T-helper 2 cell treated with Interferon-gamma antibody and Interleukin-4, amounts not matched to agents 5 μg/mL and 100 μg/mL, for 36 hours (primary cell): ENCODE measurements at regions not wholly inside any gene's neighbourhood (a gene's known extent, or its start where the extent isn't known, plus 50 kb on each side); places are given as distances from the start of the nearest gene placed in this dataset.

Source experiments
- DNase-seq: peaks from one replicate; pipeline ENCODE4 v3.0.0; 2021; ENCODE audit warnings: low spot score
- H3K27ac Mint-ChIP-seq: one replicate; pipeline ENCODE4 v1.8.0; 2021; ENCODE audit warnings: mild to moderate bottlenecking, mixed read lengths
- H3K27me3 Mint-ChIP-seq: one replicate; pipeline ENCODE4 v1.8.0; 2021; ENCODE audit warnings: low read depth, mixed read lengths
- H3K36me3 Mint-ChIP-seq: one replicate; pipeline ENCODE4 v1.8.0; 2021; ENCODE audit warnings: low read depth, mixed read lengths
- H3K4me1 Mint-ChIP-seq: one replicate; pipeline ENCODE4 v1.8.0; 2021; ENCODE audit warnings: low read depth, mixed read lengths
- H3K4me3 Mint-ChIP-seq: one replicate; pipeline ENCODE4 v1.8.0; 2022; ENCODE audit warnings: mild to moderate bottlenecking, moderate library complexity, mixed read lengths
- H3K9me3 Mint-ChIP-seq: one replicate; pipeline ENCODE4 v1.8.0; 2021; ENCODE audit warnings: mixed read lengths

GRCh38 chr6:153800580-153801188 is 238.4 kb upstream of the OPRM1 start:
- Mint-ChIP-seq H3K4me1 (no peaks in the 10 kb centered on the region), H3K36me3 (no peaks in the 10 kb centered on the region), H3K27me3 (no peaks in the 10 kb centered on the region), H3K4me3 (no peak overlapping the region), H3K27ac (no peak overlapping the region), H3K9me3 (no peaks in the 10 kb centered on the region)
- DNase-seq = no peak

GRCh38 chr6:153790876-153791473 is 248.1 kb upstream of the OPRM1 start:
- H3K36me3 Mint-ChIP-seq = no peaks in the 10 kb centered on the region
- no peak overlapping the region for H3K27ac Mint-ChIP-seq
- H3K4me1 Mint-ChIP-seq = no peaks in the 10 kb centered on the region
- H3K9me3 Mint-ChIP-seq = no peaks in the 10 kb centered on the region
- no peak for DNase-seq
- H3K27me3 Mint-ChIP-seq = no peaks in the 10 kb centered on the region
- H3K4me3 Mint-ChIP-seq = no peak overlapping the region

- Mint-ChIP-seq H3K27me3 (no peaks in the 10 kb centered on the region), H3K4me1 (no peaks in the 10 kb centered on the region), H3K4me3 (no peak overlapping the region), H3K27ac (no peak overlapping the region), H3K9me3 (peaks cover 7% of the 10 kb centered on the region), H3K36me3 (no peaks in the 10 kb centered on the region)
- DNase-seq = no peak
These were observed 249.0 kb upstream of the OPRM1 start for GRCh38 chr6:153790048-153790447.

GRCh38 chr6:153787341-153787606 is 251.8 kb upstream of the OPRM1 start:
- Mint-ChIP-seq H3K36me3 (no peaks in the 10 kb centered on the region), H3K4me3 (no peak overlapping the region), H3K4me1 (no peaks in the 10 kb centered on the region), H3K27me3 (no peaks in the 10 kb centered on the region), H3K27ac (no peak overlapping the region), H3K9me3 (peaks cover 7% of the 10 kb centered on the region)
- DNase-seq = no peak

GRCh38 chr6:153781306-153781705 is 257.7 kb upstream of the OPRM1 start:
- DNase-seq = no peak
- Mint-ChIP-seq H3K27me3 (no peaks in the 10 kb centered on the region), H3K9me3 (peaks cover 7% of the 10 kb centered on the region), H3K36me3 (no peaks in the 10 kb centered on the region), H3K27ac (no peak overlapping the region), H3K4me3 (no peak overlapping the region), H3K4me1 (no peaks in the 10 kb centered on the region)

GRCh38 chr6:153780011-153780410 is 259.0 kb upstream of the OPRM1 start:
- no peaks in the 10 kb centered on the region for H3K36me3 Mint-ChIP-seq
- no peak overlapping the region for H3K4me3 Mint-ChIP-seq
- DNase-seq = no peak
- no peaks in the 10 kb centered on the region for H3K4me1 Mint-ChIP-seq
- peaks cover under 1% of the 10 kb centered on the region for H3K9me3 Mint-ChIP-seq
- no peaks in the 10 kb centered on the region for H3K27me3 Mint-ChIP-seq
- H3K27ac Mint-ChIP-seq = no peak overlapping the region

- H3K27ac Mint-ChIP-seq = no peak overlapping the region
- no peak for DNase-seq
- no peaks in the 10 kb centered on the region for H3K9me3 Mint-ChIP-seq
- no peaks in the 10 kb centered on the region for H3K36me3 Mint-ChIP-seq
- no peaks in the 10 kb centered on the region for H3K4me1 Mint-ChIP-seq
- H3K4me3 Mint-ChIP-seq = no peak overlapping the region
- H3K27me3 Mint-ChIP-seq = no peaks in the 10 kb centered on the region
These were observed 260.8 kb upstream of the OPRM1 start for GRCh38 chr6:153778216-153778615.

- Mint-ChIP-seq H3K36me3 (no peaks in the 10 kb centered on the region), H3K4me3 (no peak overlapping the region), H3K27me3 (no peaks in the 10 kb centered on the region), H3K4me1 (no peaks in the 10 kb centered on the region), H3K9me3 (no peaks in the 10 kb centered on the region), H3K27ac (no peak overlapping the region)
- DNase-seq = no peak
These were observed 267.5 kb upstream of the OPRM1 start for GRCh38 chr6:153771577-153771976.

GRCh38 chr6:153767127-153767526 is 271.9 kb upstream of the OPRM1 start:
- Mint-ChIP-seq H3K36me3 (no peaks in the 10 kb centered on the region), H3K27ac (no peak overlapping the region), H3K27me3 (no peaks in the 10 kb centered on the region), H3K9me3 (no peaks in the 10 kb centered on the region), H3K4me3 (no peak overlapping the region), H3K4me1 (no peaks in the 10 kb centered on the region)
- no peak for DNase-seq

GRCh38 chr6:153758516-153758915 is 280.5 kb upstream of the OPRM1 start:
- H3K27me3 Mint-ChIP-seq = no peaks in the 10 kb centered on the region
- H3K27ac Mint-ChIP-seq = no peak overlapping the region
- no peak overlapping the region for H3K4me3 Mint-ChIP-seq
- H3K36me3 Mint-ChIP-seq = no peaks in the 10 kb centered on the region
- no peaks in the 10 kb centered on the region for H3K4me1 Mint-ChIP-seq
- no peaks in the 10 kb centered on the region for H3K9me3 Mint-ChIP-seq
- no peak for DNase-seq

- no peaks in the 10 kb centered on the region for H3K36me3 Mint-ChIP-seq
- no peak overlapping the region for H3K27ac Mint-ChIP-seq
- no peak overlapping the region for H3K4me3 Mint-ChIP-seq
- DNase-seq = no peak
- no peaks in the 10 kb centered on the region for H3K27me3 Mint-ChIP-seq
- H3K4me1 Mint-ChIP-seq = no peaks in the 10 kb centered on the region
- H3K9me3 Mint-ChIP-seq = no peaks in the 10 kb centered on the region
These were observed 303.3 kb upstream of the OPRM1 start for GRCh38 chr6:153735761-153736160.

- Mint-ChIP-seq H3K9me3 (no peaks in the 10 kb centered on the region), H3K4me1 (no peaks in the 10 kb centered on the region), H3K27me3 (no peaks in the 10 kb centered on the region), H3K4me3 (no peak overlapping the region), H3K27ac (no peak overlapping the region), H3K36me3 (no peaks in the 10 kb centered on the region)
- DNase-seq = no peak
These were observed 309.9 kb upstream of the OPRM1 start for GRCh38 chr6:153729189-153729588.

GRCh38 chr6:153727885-153728284 is 311.2 kb upstream of the OPRM1 start:
- Mint-ChIP-seq H3K4me3 (no peak overlapping the region), H3K27ac (no peak overlapping the region), H3K4me1 (no peaks in the 10 kb centered on the region), H3K9me3 (no peaks in the 10 kb centered on the region), H3K27me3 (no peaks in the 10 kb centered on the region), H3K36me3 (no peaks in the 10 kb centered on the region)
- no peak for DNase-seq

- Mint-ChIP-seq H3K27ac (no peak overlapping the region), H3K4me3 (no peak overlapping the region), H3K9me3 (peaks cover 3% of the 10 kb centered on the region), H3K4me1 (no peaks in the 10 kb centered on the region), H3K36me3 (no peaks in the 10 kb centered on the region), H3K27me3 (no peaks in the 10 kb centered on the region)
- DNase-seq = no peak
These were observed 313.6 kb upstream of the OPRM1 start for GRCh38 chr6:153725456-153725855.

GRCh38 chr6:153720732-153721131 is 318.3 kb upstream of the OPRM1 start:
- Mint-ChIP-seq H3K36me3 (no peaks in the 10 kb centered on the region), H3K27me3 (no peaks in the 10 kb centered on the region), H3K27ac (no peak overlapping the region), H3K4me1 (no peaks in the 10 kb centered on the region), H3K4me3 (no peak overlapping the region), H3K9me3 (peaks cover 3% of the 10 kb centered on the region)
- no peak for DNase-seq
